Loucy (cell line): ENCODE measurements at regions not wholly inside any gene's neighbourhood (a gene's known extent, or its start where the extent isn't known, plus 50 kb on each side); places are given as distances from the start of the nearest gene placed in this dataset.

Experiments
- H2AFZ ChIP-seq: fragments of 200-600 bp; sonication (generic); 2 replicates; pipeline ENCODE4 v1.6.0; 2016; ENCODE audit warnings: antibody characterized with exemption, mild to moderate bottlenecking, low read length, moderate library complexity
- H3F3A ChIP-seq: fragments of 200-600 bp; 2 replicates; pipeline ENCODE4 v1.6.0; 2016; ENCODE audit warnings: antibody characterized with exemption, low read depth, mild to moderate bottlenecking
- H3K27me3 ChIP-seq: fragments of 200-600 bp; sonication (generic); 2 replicates; pipeline ENCODE4 v1.6.1; 2014; ENCODE audit warnings: low read length, mild to moderate bottlenecking; ENCODE audit not compliant: insufficient read depth, poor library complexity, severe bottlenecking
- H3K36me3 ChIP-seq: fragments of 200-600 bp; sonication (generic); 2 replicates; pipeline ENCODE4 v1.6.1; 2016; ENCODE audit warnings: low read length; ENCODE audit not compliant: insufficient read depth
- H3K4me1 ChIP-seq: fragments of 200-600 bp; sonication (generic); 2 replicates; pipeline ENCODE4 v1.5.1; 2014; ENCODE audit warnings: low read length, mild to moderate bottlenecking; ENCODE audit not compliant: insufficient read depth, poor library complexity, severe bottlenecking
- H3K4me2 ChIP-seq: fragments of 200-600 bp; sonication (generic); 2 replicates; pipeline ENCODE4 v1.6.0; 2014; ENCODE audit warnings: antibody characterized with exemption, low read length, low read depth, mild to moderate bottlenecking; ENCODE audit not compliant: poor library complexity, severe bottlenecking
- H3K4me3 ChIP-seq: fragments of 200-600 bp; sonication (generic); 2 replicates; pipeline ENCODE4 v1.5.1; 2014; ENCODE audit warnings: low read length, mild to moderate bottlenecking, mixed read lengths; ENCODE audit not compliant: poor library complexity, severe bottlenecking
- H3K79me2 ChIP-seq: fragments of 200-600 bp; sonication (generic); 2 replicates; pipeline ENCODE4 v1.6.1; 2014; ENCODE audit warnings: low read length; ENCODE audit not compliant: insufficient read depth
- H3K9ac ChIP-seq: fragments of 200-600 bp; sonication (generic); 2 replicates; pipeline ENCODE4 v1.6.0; 2014; ENCODE audit warnings: mild to moderate bottlenecking, low read depth, low read length, moderate library complexity; ENCODE audit not compliant: poor library complexity, severe bottlenecking
- H3K9me2 ChIP-seq: fragments of 200-600 bp; sonication (generic); replicated peaks from 2 replicates; pipeline ENCODE4 v1.6.1; 2016; ENCODE audit warnings: low read depth, low read length, mixed read lengths
- H3K9me3 ChIP-seq: fragments of 200-600 bp; sonication (generic); 2 replicates; pipeline ENCODE4 v1.6.1; 2014; ENCODE audit warnings: mild to moderate bottlenecking, antibody characterized with exemption, low read length, low read depth; ENCODE audit not compliant: insufficient read depth
- H4K20me1 ChIP-seq: fragments of 200-600 bp; sonication (generic); 2 replicates; pipeline ENCODE4 v1.6.0; 2014; ENCODE audit warnings: antibody characterized with exemption, low read length, mild to moderate bottlenecking; ENCODE audit not compliant: insufficient read depth, poor library complexity, severe bottlenecking
- CTCF ChIP-seq: fragments of 200-600 bp; sonication (generic); conservative IDR thresholded peaks from 2 replicates; pipeline ENCODE4 v1.5.1; 2014; ENCODE audit warnings: mild to moderate bottlenecking, antibody characterized with exemption, low read length
- EZH2phosphoT487 ChIP-seq: fragments of 200-600 bp; IDR thresholded peaks from 2 replicates; pipeline ENCODE4 v1.6.1; 2018; ENCODE audit warnings: antibody characterized with exemption, mild to moderate bottlenecking, moderate library complexity, borderline replicate concordance

- Histone ChIP-seq H3K4me1 (peaks cover 6% of the 10 kb centered on the region), H3K9me2 (no peaks in the 10 kb centered on the region), H3K27me3 (no peaks in the 10 kb centered on the region), H4K20me1 (no peaks in the 10 kb centered on the region), H3K36me3 (no peaks in the 10 kb centered on the region), H3K9ac (no peak overlapping the region), H3F3A (no peaks in the 10 kb centered on the region), H3K4me2 (no peak overlapping the region), H3K79me2 (no peaks in the 10 kb centered on the region), H3K4me3 (no peak overlapping the region), H3K9me3 (no peaks in the 10 kb centered on the region), H2AFZ (no peak overlapping the region)
- no peak for TF ChIP-seq EZH2phosphoT487
Observed at GRCh38 chr9:13555989-13556500, 276.6 kb upstream of the MPDZ start.

- no peak for TF ChIP-seq EZH2phosphoT487
- no peak for TF ChIP-seq CTCF
- no peak overlapping the region for H3K4me3 ChIP-seq
- no peak overlapping the region for H3K4me2 ChIP-seq
- no peak overlapping the region for H2AFZ ChIP-seq
- H3K4me1 ChIP-seq: peaks cover 6% of the 10 kb centered on the region
- H4K20me1 ChIP-seq: no peaks in the 10 kb centered on the region
- H3K36me3 ChIP-seq: no peaks in the 10 kb centered on the region
- no peaks in the 10 kb centered on the region for H3K9me3 ChIP-seq
- no peaks in the 10 kb centered on the region for H3K27me3 ChIP-seq
- no peak overlapping the region for H3K9ac ChIP-seq
- no peaks in the 10 kb centered on the region for H3F3A ChIP-seq
- no peaks in the 10 kb centered on the region for H3K79me2 ChIP-seq
- no peaks in the 10 kb centered on the region for H3K9me2 ChIP-seq
Observed at GRCh38 chr9:13555516-13555915, 276.0 kb upstream of the MPDZ start.

GRCh38 chr9:13554626-13555025 is 275.1 kb upstream of the MPDZ start:
- no peak overlapping the region for H3K4me2 ChIP-seq
- peaks cover 6% of the 10 kb centered on the region for H3K4me1 ChIP-seq
- H3K79me2 ChIP-seq: no peaks in the 10 kb centered on the region
- H3F3A ChIP-seq: no peaks in the 10 kb centered on the region
- no peak overlapping the region for H2AFZ ChIP-seq
- H3K4me3 ChIP-seq: no peak overlapping the region
- no peak overlapping the region for H3K9ac ChIP-seq
- TF ChIP-seq EZH2phosphoT487 (no peak), CTCF (no peak)
- H3K9me2 ChIP-seq: no peaks in the 10 kb centered on the region
- H3K36me3 ChIP-seq: no peaks in the 10 kb centered on the region
- no peaks in the 10 kb centered on the region for H3K9me3 ChIP-seq
- H4K20me1 ChIP-seq: no peaks in the 10 kb centered on the region
- H3K27me3 ChIP-seq: no peaks in the 10 kb centered on the region

- Histone ChIP-seq H3K79me2 (no peaks in the 10 kb centered on the region), H3K4me1 (peaks cover 6% of the 10 kb centered on the region), H3K4me2 (no peak overlapping the region), H3F3A (no peaks in the 10 kb centered on the region), H3K9ac (no peak overlapping the region), H3K36me3 (no peaks in the 10 kb centered on the region), H4K20me1 (no peaks in the 10 kb centered on the region), H2AFZ (no peak overlapping the region), H3K27me3 (no peaks in the 10 kb centered on the region), H3K4me3 (no peak overlapping the region), H3K9me3 (no peaks in the 10 kb centered on the region), H3K9me2 (no peaks in the 10 kb centered on the region)
- no peak for TF ChIP-seq CTCF
- no peak for TF ChIP-seq EZH2phosphoT487
Observed at GRCh38 chr9:13552606-13553215, 273.2 kb upstream of the MPDZ start.
